ENCODE measurements at regions not wholly inside any gene's neighbourhood (a gene's known extent, or its start where the extent isn't known, plus 50 kb on each side); places are given as distances from the start of the nearest gene placed in this dataset.

GRCh38 chr9:99358668-99359067, 136.6 kb downstream of the SEC61B start:
- H3K27ac ChIP-seq, result no peak overlapping the region
- no peaks in the 10 kb centered on the region for H3K36me3 ChIP-seq
- intact Hi-C loops (cut with DNase I), result no loop called here
- TF ChIP-seq CTCF (IDR thresholded peaks at IDR 0.05) (no peak), POLR2A (IDR thresholded peaks at IDR 0.05) (no peak)
- no peaks in the 10 kb centered on the region for H3K9me3 ChIP-seq
- H3K4me1 ChIP-seq (ENCODE audit: insufficient read depth), result no peaks in the 10 kb centered on the region
- H3K27me3 ChIP-seq, result no peaks in the 10 kb centered on the region
- WGBS, 3 donors, result 84 to 89% (median 84%) methylated on average over 7 of the region's 7 CpGs
- DNase-seq, result no peak
- H3K4me3 ChIP-seq, result no peak overlapping the region

GRCh38 chr9:99359336-99359735, 137.3 kb downstream of the SEC61B start:
- Histone ChIP-seq H3K36me3 (no peaks in the 10 kb centered on the region), H3K4me1 (ENCODE audit: insufficient read depth) (no peaks in the 10 kb centered on the region), H3K27ac (no peak overlapping the region), H3K9me3 (no peaks in the 10 kb centered on the region), H3K4me3 (no peak overlapping the region), H3K27me3 (no peaks in the 10 kb centered on the region)
- TF ChIP-seq POLR2A (IDR thresholded peaks at IDR 0.05), result no peak
- TF ChIP-seq CTCF (IDR thresholded peaks at IDR 0.05), result no peak
- TF ChIP-seq EP300 (IDR thresholded peaks at IDR 0.05), result no peak
- WGBS, 3 donors, result 40 to 53% (median 50%) methylated on average over 10 of the region's 10 CpGs
- intact Hi-C loops (cut with DNase I), result no loop called here
- no peak for DNase-seq

GRCh38 chr9:99360026-99360425, 137.9 kb downstream of the SEC61B start:
- no peak for DNase-seq
- no peak overlapping the region for H3K4me3 ChIP-seq
- H3K36me3 ChIP-seq, result no peaks in the 10 kb centered on the region
- H3K27me3 ChIP-seq, result no peaks in the 10 kb centered on the region
- TF ChIP-seq POLR2A (IDR thresholded peaks at IDR 0.05), result no peak
- TF ChIP-seq CTCF (IDR thresholded peaks at IDR 0.05), result no peak
- TF ChIP-seq EP300 (IDR thresholded peaks at IDR 0.05), result no peak
- intact Hi-C loops (cut with DNase I), result no loop called here
- H3K9me3 ChIP-seq, result no peaks in the 10 kb centered on the region
- 30 to 63% (median 34%) methylated on average over 2 of the region's 2 CpGs for WGBS, 3 donors
- no peak overlapping the region for H3K27ac ChIP-seq
- no peaks in the 10 kb centered on the region for H3K4me1 ChIP-seq (ENCODE audit: insufficient read depth)

- Histone ChIP-seq H3K4me3 (no peak overlapping the region), H3K27me3 (no peaks in the 10 kb centered on the region), H3K4me1 (ENCODE audit: insufficient read depth) (no peaks in the 10 kb centered on the region), H3K27ac (no peak overlapping the region), H3K9me3 (no peaks in the 10 kb centered on the region), H3K36me3 (no peaks in the 10 kb centered on the region)
- 3 to 6% (median 4%) methylated on average over 8 of the region's 8 CpGs for WGBS, 3 donors
- DNase-seq, result no peak
- TF ChIP-seq POLR2A (IDR thresholded peaks at IDR 0.05) (no peak), CTCF (IDR thresholded peaks at IDR 0.05) (no peak), EP300 (IDR thresholded peaks at IDR 0.05) (no peak)
- intact Hi-C loops (cut with DNase I), result no loop called here
These were observed 139.7 kb downstream of the SEC61B start for GRCh38 chr9:99361817-99362216.

GRCh38 chr9:99362321-99362720, 140.2 kb downstream of the SEC61B start:
- Histone ChIP-seq H3K36me3 (no peaks in the 10 kb centered on the region), H3K27ac (no peak overlapping the region), H3K27me3 (no peaks in the 10 kb centered on the region), H3K9me3 (no peaks in the 10 kb centered on the region), H3K4me1 (ENCODE audit: insufficient read depth) (no peaks in the 10 kb centered on the region), H3K4me3 (no peak overlapping the region)
- TF ChIP-seq CTCF (IDR thresholded peaks at IDR 0.05), result no peak
- DNase-seq, result no peak
- intact Hi-C loops (cut with DNase I), result no loop called here
